HAP-1 (cell line): ENCODE measurements at regions not wholly inside any gene's neighbourhood (a gene's known extent, or its start where the extent isn't known, plus 50 kb on each side); places are given as distances from the start of the nearest gene placed in this dataset.

Experiments used
- DNase-seq, 2 experiments: peaks; one replicate each; pipeline ENCODE4 v3.0.0-alpha.2; 2016 to 2020; ENCODE audit warnings: low spot score in 2 of 2
- H3K27me3 ChIP-seq: fragments of 250-450 bp; sonication (Bioruptor Pico); 2 replicates; pipeline ENCODE4 v1.5.1; 2020; ENCODE audit warnings: low read depth, mild to moderate bottlenecking, moderate library complexity
- H3K36me3 ChIP-seq: fragments of 250-450 bp; sonication (Bioruptor Pico); replicated peaks from 2 replicates; pipeline ENCODE4 v1.5.1; 2020; ENCODE audit warnings: mild to moderate bottlenecking
- H3K4me1 ChIP-seq: fragments of 250-450 bp; sonication (Bioruptor Pico); 2 replicates; pipeline ENCODE4 v1.5.1; 2020; ENCODE audit warnings: mild to moderate bottlenecking
- H3K4me3 ChIP-seq: fragments of 250-450 bp; sonication (Bioruptor Pico); 2 replicates; pipeline ENCODE4 v1.5.1; 2020; ENCODE audit warnings: mild to moderate bottlenecking, moderate library complexity
- H3K9me3 ChIP-seq: fragments of 250-450 bp; sonication (Bioruptor Pico); 2 replicates; pipeline ENCODE4 v1.5.1; 2020; ENCODE audit warnings: mild to moderate bottlenecking, moderate library complexity
- in situ Hi-C: fragments of 300-500 bp; cut with MboI; formaldehyde crosslinking; loops from 3 replicates; pipeline ENCODE4 v1.14.3; 2020; ENCODE audit warnings: low sequenced_read_pairs, inconsistent platforms, mixed read lengths

GRCh38 chr10:30188556-30189237 lies 129.3 kb upstream of the JCAD start:
- H3K36me3 ChIP-seq: no peaks in the 10 kb centered on the region
- DNase-seq: no peak
- no peaks in the 10 kb centered on the region for H3K4me1 ChIP-seq
- H3K9me3 ChIP-seq: no peaks in the 10 kb centered on the region
- in situ Hi-C loops: no loop called here
- no peaks in the 10 kb centered on the region for H3K27me3 ChIP-seq
- no peak overlapping the region for H3K4me3 ChIP-seq

GRCh38 chr10:30188101-30188500 lies 128.7 kb upstream of the JCAD start:
- Histone ChIP-seq H3K4me3 (no peak overlapping the region), H3K36me3 (no peaks in the 10 kb centered on the region), H3K27me3 (no peaks in the 10 kb centered on the region), H3K9me3 (no peaks in the 10 kb centered on the region), H3K4me1 (no peaks in the 10 kb centered on the region)
- in situ Hi-C loops: no loop called here
- DNase-seq: no peak

- Histone ChIP-seq H3K27me3 (no peaks in the 10 kb centered on the region), H3K4me1 (no peaks in the 10 kb centered on the region), H3K9me3 (no peaks in the 10 kb centered on the region), H3K4me3 (no peak overlapping the region), H3K36me3 (no peaks in the 10 kb centered on the region)
- in situ Hi-C loops: no loop called here
- no peak for DNase-seq
Measured at GRCh38 chr10:30187010-30187409, 127.6 kb upstream of the JCAD start.

GRCh38 chr10:30186371-30186875 lies 127.0 kb upstream of the JCAD start:
- H3K4me1 ChIP-seq: no peaks in the 10 kb centered on the region
- no peak overlapping the region for H3K4me3 ChIP-seq
- no peaks in the 10 kb centered on the region for H3K9me3 ChIP-seq
- in situ Hi-C loops: no loop called here
- H3K27me3 ChIP-seq: no peaks in the 10 kb centered on the region
- DNase-seq: no peak
- no peaks in the 10 kb centered on the region for H3K36me3 ChIP-seq

- Histone ChIP-seq H3K36me3 (no peaks in the 10 kb centered on the region), H3K4me1 (no peaks in the 10 kb centered on the region), H3K27me3 (no peaks in the 10 kb centered on the region), H3K4me3 (no peak overlapping the region), H3K9me3 (no peaks in the 10 kb centered on the region)
- DNase-seq: no peak
- in situ Hi-C loops: no loop called here
Measured at GRCh38 chr10:30185916-30186315, 126.5 kb upstream of the JCAD start.

GRCh38 chr10:30185341-30185740 lies 126.0 kb upstream of the JCAD start:
- in situ Hi-C loops: no loop called here
- H3K9me3 ChIP-seq: no peaks in the 10 kb centered on the region
- H3K27me3 ChIP-seq: no peaks in the 10 kb centered on the region
- no peak overlapping the region for H3K4me3 ChIP-seq
- no peaks in the 10 kb centered on the region for H3K4me1 ChIP-seq
- DNase-seq: no peak
- H3K36me3 ChIP-seq: no peaks in the 10 kb centered on the region

- DNase-seq: no peak
- Histone ChIP-seq H3K27me3 (no peaks in the 10 kb centered on the region), H3K4me1 (no peaks in the 10 kb centered on the region), H3K9me3 (no peaks in the 10 kb centered on the region), H3K4me3 (no peak overlapping the region), H3K36me3 (no peaks in the 10 kb centered on the region)
- in situ Hi-C loops: no loop called here
Measured at GRCh38 chr10:30184397-30185033, 125.1 kb upstream of the JCAD start.

- Histone ChIP-seq H3K4me3 (no peak overlapping the region), H3K9me3 (no peaks in the 10 kb centered on the region), H3K27me3 (no peaks in the 10 kb centered on the region), H3K36me3 (no peaks in the 10 kb centered on the region), H3K4me1 (no peaks in the 10 kb centered on the region)
- in situ Hi-C loops: no loop called here
- no peak for DNase-seq
Measured at GRCh38 chr10:30183055-30183402, 123.6 kb upstream of the JCAD start.

- in situ Hi-C loops: no loop called here
- Histone ChIP-seq H3K4me3 (no peak overlapping the region), H3K36me3 (no peaks in the 10 kb centered on the region), H3K27me3 (no peaks in the 10 kb centered on the region), H3K9me3 (no peaks in the 10 kb centered on the region), H3K4me1 (no peaks in the 10 kb centered on the region)
- no peak for DNase-seq
Measured at GRCh38 chr10:30182191-30183054, 123.0 kb upstream of the JCAD start.

GRCh38 chr10:30178356-30178964 lies 119.1 kb upstream of the JCAD start:
- no peaks in the 10 kb centered on the region for H3K9me3 ChIP-seq
- H3K36me3 ChIP-seq: no peaks in the 10 kb centered on the region
- in situ Hi-C loops: no loop called here
- H3K4me3 ChIP-seq: no peak overlapping the region
- no peak for DNase-seq
- H3K4me1 ChIP-seq: no peaks in the 10 kb centered on the region
- H3K27me3 ChIP-seq: no peaks in the 10 kb centered on the region

GRCh38 chr10:30176776-30177533 lies 117.6 kb upstream of the JCAD start:
- H3K36me3 ChIP-seq: no peaks in the 10 kb centered on the region
- in situ Hi-C loops: no loop called here

GRCh38 chr10:30176182-30176581 lies 116.8 kb upstream of the JCAD start:
- Histone ChIP-seq H3K36me3 (no peaks in the 10 kb centered on the region), H3K27me3 (no peaks in the 10 kb centered on the region), H3K9me3 (no peaks in the 10 kb centered on the region), H3K4me1 (no peaks in the 10 kb centered on the region), H3K4me3 (no peak overlapping the region)
- no peak for DNase-seq
- in situ Hi-C loops: no loop called here

More at GRCh38 chr10:30176776-30177533, 117.6 kb upstream of the JCAD start:
- Histone ChIP-seq H3K4me3 (no peak overlapping the region), H3K9me3 (no peaks in the 10 kb centered on the region), H3K27me3 (no peaks in the 10 kb centered on the region), H3K4me1 (no peaks in the 10 kb centered on the region)
- DNase-seq: no peak

GRCh38 chr10:30172673-30173072 lies 113.3 kb upstream of the JCAD start:
- no peak for DNase-seq
- no peaks in the 10 kb centered on the region for H3K36me3 ChIP-seq
- H3K4me1 ChIP-seq: no peaks in the 10 kb centered on the region
- no peaks in the 10 kb centered on the region for H3K9me3 ChIP-seq
- no peak overlapping the region for H3K4me3 ChIP-seq
- in situ Hi-C loops: no loop called here
- H3K27me3 ChIP-seq: no peaks in the 10 kb centered on the region
